Kidney (tissue), 13 donors: ENCODE measurements at regions not wholly inside any gene's neighbourhood (a gene's known extent, or its start where the extent isn't known, plus 50 kb on each side); places are given as distances from the start of the nearest gene placed in this dataset.

Source experiments
- DNase-seq, 5 donors: peaks; one replicate each; pipeline ENCODE4 v3.0.0-alpha.2; 2013 to 2020
- FAIRE-seq: peaks from 2 replicates; lab custom pipeline; 2012; peaks lifted over from hg19 to GRCh38; lab: Jason Lieb, UNC
- H3K27ac ChIP-seq, 2 donors: one replicate each; pipeline ENCODE4 v1.7.0; 2013; ENCODE audit warnings: low read depth in 2 of 2, low read length in 2 of 2, inconsistent platforms in 1 of 2
- H3K27me3 ChIP-seq: one replicate; pipeline ENCODE4 v1.7.1; 2013; ENCODE audit warnings: low read length, inconsistent platforms; ENCODE audit not compliant: control insufficient read depth, insufficient read depth
- H3K36me3 ChIP-seq, 3 donors: one replicate each; pipeline versions ENCODE4 v1.7.0 to v1.7.1; 2013; ENCODE audit warnings: low read length in 3 of 3, control low read depth in 1 of 3, inconsistent platforms in 1 of 3; ENCODE audit not compliant: insufficient read depth in 3 of 3, control insufficient read depth in 2 of 3
- H3K4me1 ChIP-seq, 3 donors: one replicate each; pipeline versions ENCODE4 v1.7.0 to v1.7.1; 2013; ENCODE audit warnings: low read length in 3 of 3, inconsistent platforms in 1 of 3, low read depth in 1 of 3; ENCODE audit not compliant: control insufficient read depth in 2 of 3, insufficient read depth in 2 of 3
- H3K4me3 ChIP-seq, 3 donors: one replicate each; pipeline versions ENCODE4 v1.7.0 to v1.8.1; 2013; ENCODE audit warnings: low read length in 3 of 3, control low read depth in 1 of 3, inconsistent platforms in 1 of 3
- H3K9ac ChIP-seq, 3 donors: one replicate each; pipeline versions ENCODE4 v1.7.0 to v1.7.1; 2013; ENCODE audit warnings: low read length in 3 of 3, control low read depth in 1 of 3, inconsistent platforms in 1 of 3
- H3K9me3 ChIP-seq, 3 donors: one replicate each; pipeline versions ENCODE4 v1.7.0 to v1.7.1; 2013; ENCODE audit warnings: low read length in 3 of 3, control low read depth in 1 of 3, inconsistent platforms in 1 of 3; ENCODE audit not compliant: control insufficient read depth in 2 of 3, insufficient read depth in 1 of 3
- intact Hi-C: fragments of 100-400 bp; cut with DNase I; formaldehyde crosslinking; loops from one replicate; pipeline ENCODE4 v1.11.1; 2022
- TF ChIP-seq, protein P1 (sequence below): IDR thresholded peaks from 3 replicates; pipeline ENCODE4 v1.5.1; 2012; ENCODE audit warnings: mild to moderate bottlenecking, moderate library complexity, borderline replicate concordance; ENCODE audit not compliant: insufficient read depth; ENCODE audit errors: extremely low read depth
- donor health status: control.
- donor health status: control.
- donor health status: control.
- donor health status: control.
- donor health status: control.
- donor health status: DM: yes; HTN: yes; CAD: no.
- donor health status: Normal renal cell carcinoma (clear cell type).

DNA sequence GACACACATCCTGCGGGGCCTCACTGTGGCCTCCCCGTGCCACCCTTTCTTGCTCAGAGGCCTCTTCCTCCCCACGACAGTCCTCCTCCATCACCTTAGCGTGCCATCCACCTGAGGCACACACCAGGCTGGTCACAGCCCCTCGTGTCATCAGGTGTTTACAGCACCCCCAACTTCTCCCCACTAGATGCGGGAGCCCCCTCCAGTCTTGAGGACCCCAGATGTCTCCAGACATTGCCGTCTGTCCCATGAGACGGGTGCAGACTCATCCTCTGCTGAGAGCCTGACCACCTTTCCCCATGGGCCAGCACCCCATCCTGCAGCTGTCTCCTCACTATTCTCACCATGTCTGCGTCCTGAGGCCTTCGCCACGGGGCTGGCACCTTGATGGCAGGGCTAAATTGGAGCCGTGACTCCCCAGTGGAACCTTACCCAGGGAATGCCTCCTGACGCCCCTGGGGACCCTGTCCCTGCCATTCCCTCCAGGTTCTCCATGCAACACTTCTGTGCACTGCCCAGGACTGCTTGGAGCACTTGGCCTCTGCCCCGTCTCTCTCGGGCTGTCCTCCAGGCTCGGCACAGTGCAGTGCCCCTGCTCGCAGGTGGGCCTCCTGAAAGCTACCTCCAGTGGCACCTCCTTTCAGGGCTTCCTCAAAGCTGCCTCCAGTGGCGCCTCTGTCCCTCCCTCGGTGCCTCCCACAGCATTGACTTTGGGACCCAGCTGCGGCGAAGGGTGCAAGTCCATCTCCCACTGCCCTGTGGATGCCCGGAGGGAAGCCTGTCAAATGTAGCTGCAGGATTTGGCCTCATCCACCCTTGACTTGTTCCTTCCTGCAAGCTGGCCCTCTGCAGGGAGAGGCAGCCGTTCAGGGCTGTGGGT is 1386.8 kb downstream of the BRD1 start:
- DNase-seq (peak in 1 of 5 donors; percentile 62), FAIRE-seq (no peak)
- H3K27ac ChIP-seq = no peak overlapping the region
- H3K9me3 ChIP-seq = no peaks in the 10 kb centered on the region
- no peak overlapping the region for H3K4me3 ChIP-seq
- H3K36me3 ChIP-seq = no peaks in the 10 kb centered on the region
- no peak overlapping the region for H3K9ac ChIP-seq
- H3K27me3 ChIP-seq = no peaks in the 10 kb centered on the region
- intact Hi-C loops = no loop called here
- TF ChIP-seq, protein P1, sequence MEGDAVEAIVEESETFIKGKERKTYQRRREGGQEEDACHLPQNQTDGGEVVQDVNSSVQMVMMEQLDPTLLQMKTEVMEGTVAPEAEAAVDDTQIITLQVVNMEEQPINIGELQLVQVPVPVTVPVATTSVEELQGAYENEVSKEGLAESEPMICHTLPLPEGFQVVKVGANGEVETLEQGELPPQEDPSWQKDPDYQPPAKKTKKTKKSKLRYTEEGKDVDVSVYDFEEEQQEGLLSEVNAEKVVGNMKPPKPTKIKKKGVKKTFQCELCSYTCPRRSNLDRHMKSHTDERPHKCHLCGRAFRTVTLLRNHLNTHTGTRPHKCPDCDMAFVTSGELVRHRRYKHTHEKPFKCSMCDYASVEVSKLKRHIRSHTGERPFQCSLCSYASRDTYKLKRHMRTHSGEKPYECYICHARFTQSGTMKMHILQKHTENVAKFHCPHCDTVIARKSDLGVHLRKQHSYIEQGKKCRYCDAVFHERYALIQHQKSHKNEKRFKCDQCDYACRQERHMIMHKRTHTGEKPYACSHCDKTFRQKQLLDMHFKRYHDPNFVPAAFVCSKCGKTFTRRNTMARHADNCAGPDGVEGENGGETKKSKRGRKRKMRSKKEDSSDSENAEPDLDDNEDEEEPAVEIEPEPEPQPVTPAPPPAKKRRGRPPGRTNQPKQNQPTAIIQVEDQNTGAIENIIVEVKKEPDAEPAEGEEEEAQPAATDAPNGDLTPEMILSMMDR = no peak
- no peaks in the 10 kb centered on the region for H3K4me1 ChIP-seq

DNA sequence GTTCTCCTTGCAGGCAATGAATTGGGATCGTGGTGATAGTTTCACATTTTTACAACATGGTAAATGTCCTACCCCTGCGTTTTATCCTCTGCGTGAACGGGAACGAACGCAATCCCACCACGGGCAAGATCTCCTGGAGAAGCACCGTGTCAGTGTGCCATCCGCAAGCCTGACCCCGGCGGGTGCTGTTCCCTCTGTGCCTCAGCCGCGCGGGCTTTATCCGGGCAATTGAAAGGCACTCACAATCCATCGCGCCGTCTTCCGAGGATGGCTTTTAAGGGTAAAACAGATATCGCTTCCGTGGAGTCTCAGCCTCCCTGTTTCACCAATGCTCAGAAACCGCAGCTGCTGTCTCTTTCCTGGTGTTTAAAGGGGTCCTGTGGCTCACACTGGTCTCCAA is 1387.5 kb downstream of the BRD1 start:
- Histone ChIP-seq H3K27ac (no peak overlapping the region), H3K4me1 (no peaks in the 10 kb centered on the region), H3K9me3 (no peaks in the 10 kb centered on the region), H3K4me3 (no peak overlapping the region), H3K36me3 (no peaks in the 10 kb centered on the region), H3K9ac (no peak overlapping the region), H3K27me3 (no peaks in the 10 kb centered on the region)
- FAIRE-seq (no peak), DNase-seq (peak in 1 of 5 donors; percentile 45)
- TF ChIP-seq, protein P1 = no peak
- intact Hi-C loops = no loop called here

DNA sequence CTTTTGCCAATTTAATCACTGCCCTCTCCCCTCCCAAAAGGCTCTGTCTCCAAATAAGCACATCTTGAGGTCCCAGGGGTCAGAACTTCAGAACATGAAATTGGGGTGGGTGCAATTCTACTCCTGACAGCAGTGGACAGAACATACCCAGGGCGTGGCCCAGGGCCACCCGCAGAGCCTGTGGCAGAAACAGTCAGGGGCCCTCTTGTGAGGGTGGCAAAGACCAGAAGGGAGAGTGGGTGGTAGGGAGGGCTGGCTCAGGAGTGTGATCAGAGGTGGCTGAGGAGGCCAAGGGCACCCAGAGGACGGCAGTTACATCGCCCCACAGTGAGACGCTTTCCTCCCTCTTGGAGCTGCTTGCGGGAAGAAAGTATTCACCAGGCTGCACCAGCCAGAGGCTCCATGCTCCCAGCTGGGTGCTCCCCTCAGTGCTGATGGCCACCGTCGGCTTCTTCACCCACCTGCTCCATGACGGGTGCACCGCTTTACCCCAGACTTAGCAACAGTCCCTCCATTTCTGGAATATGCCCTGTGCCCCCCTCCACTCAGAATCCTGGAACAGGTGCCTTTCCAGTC is 1388.0 kb downstream of the BRD1 start:
- Histone ChIP-seq H3K4me3 (no peak overlapping the region), H3K9me3 (no peaks in the 10 kb centered on the region), H3K27me3 (no peaks in the 10 kb centered on the region), H3K27ac (no peak overlapping the region), H3K9ac (no peak overlapping the region), H3K4me1 (no peaks in the 10 kb centered on the region), H3K36me3 (no peaks in the 10 kb centered on the region)
- intact Hi-C loops = no loop called here
- TF ChIP-seq, protein P1 = no peak
- FAIRE-seq = no peak
- DNase-seq = peak in 1 of 5 donors; percentile 63
